ENCODE measurements at regions not wholly inside any gene's neighbourhood (a gene's known extent, or its start where the extent isn't known, plus 50 kb on each side); places are given as distances from the start of the nearest gene placed in this dataset.

GRCh38 chr17:72069586-72070202 is 51.1 kb upstream of the SOX9 start:
- H3K9ac ChIP-seq (replicated peaks in 1 of 4; ENCODE audit: extremely low read depth in 1 of 4, low read depth in 3 of 4, low read length in 3 of 4) = no peak overlapping the region
- DNase-seq (ENCODE audit: low read depth in 1 of 2, low spot score in 2 of 2) (no peak), FAIRE-seq (no peak)
- H3K18ac ChIP-seq (ENCODE audit: extremely low read depth, low read length) = no peak overlapping the region
- no peaks in the 10 kb centered on the region for H4K20me1 ChIP-seq (replicated peaks in 1 of 2; ENCODE audit: control insufficient read depth in 1 of 2, insufficient read depth in 2 of 2, low read length in 2 of 2)
- H3K36me3 ChIP-seq (ENCODE audit: control insufficient read depth in 2 of 4, insufficient read depth in 4 of 4, low read length in 3 of 4) = no peaks in the 10 kb centered on the region
- H3K27me3 ChIP-seq (replicated peaks in 1 of 4; ENCODE audit: control insufficient read depth in 3 of 4, extremely low read depth in 1 of 4, insufficient read depth in 3 of 4, low read length in 3 of 4) = no peaks in the 10 kb centered on the region
- H3K9me3 ChIP-seq (ENCODE audit: insufficient read depth in 2 of 2, low read depth in 1 of 2, low read length in 1 of 2) = no peaks in the 10 kb centered on the region
- no peak overlapping the region for H2BK12ac ChIP-seq (ENCODE audit: low read depth, low read length)
- TF ChIP-seq MAX (IDR thresholded peaks at IDR 0.05) = no peak
- TF ChIP-seq JUND (IDR thresholded peaks at IDR 0.05; ENCODE audit: low read length) = no peak
- no peak for TF ChIP-seq GABPA (IDR thresholded peaks at IDR 0.05; ENCODE audit: borderline replicate concordance, insufficient read depth, low read length)
- no peak for TF ChIP-seq ATF3 (IDR thresholded peaks at IDR 0.05; ENCODE audit: insufficient read depth, low read depth, low read length)
- TF ChIP-seq KDM5A (IDR thresholded peaks at IDR 0.05; ENCODE audit: low read length) = no peak
- no peak for TF ChIP-seq FOSL1 (IDR thresholded peaks at IDR 0.05; ENCODE audit: insufficient read depth, low read depth, low read length)
- no peak overlapping the region for H4K5ac ChIP-seq (ENCODE audit: insufficient read length, low read depth, low read length)
- no peak overlapping the region for H4K91ac ChIP-seq (replicated peaks; ENCODE audit: insufficient read length, low read length)
- no peak overlapping the region for H2BK20ac ChIP-seq (ENCODE audit: low read length)
- no peak overlapping the region for H2AK5ac ChIP-seq (ENCODE audit: low read depth, low read length)
- H3K4me1 ChIP-seq (replicated peaks in 1 of 4; ENCODE audit: control insufficient read depth in 3 of 4, insufficient read depth in 4 of 4, low read length in 3 of 4) = no peaks in the 10 kb centered on the region
- ChIA-PET CTCF (ENCODE audit: partially characterized antibody) (interaction anchor here (0.7 kb wide), 1 partner anchor 821 kb away, joined by 3 read pairs; no protein-coding TSS in a partner anchor), POLR2A (ENCODE audit: partially characterized antibody) (no interaction called here)
- no peak overlapping the region for H2BK120ac ChIP-seq (replicated peaks; ENCODE audit: low read depth, low read length)
- H3K27ac ChIP-seq (ENCODE audit: low read depth, low read length) = no peak overlapping the region
- H3K4me3 ChIP-seq (ENCODE audit: extremely low read depth in 1 of 4, insufficient read depth in 2 of 4, low read depth in 3 of 4, low read length in 4 of 4) = no peak overlapping the region
- no peaks in the 10 kb centered on the region for H3K23me2 ChIP-seq (ENCODE audit: low read depth, low read length)
- no peak overlapping the region for H3K56ac ChIP-seq (replicated peaks; ENCODE audit: insufficient read length, low read depth, low read length)
- no peak overlapping the region for H2BK5ac ChIP-seq (ENCODE audit: low read depth, low read length)
- H3K14ac ChIP-seq (ENCODE audit: insufficient read length) = no peak overlapping the region
- no peak overlapping the region for H3K4ac ChIP-seq (replicated peaks; ENCODE audit: insufficient read length, low read depth, low read length)
- H3K23ac ChIP-seq (ENCODE audit: insufficient read length) = no peak overlapping the region
- H4K8ac ChIP-seq (ENCODE audit: extremely low read depth, insufficient read depth, low read length) = no peak overlapping the region
- H2AFZ ChIP-seq (ENCODE audit: low read length) = no peak overlapping the region
- H3K79me1 ChIP-seq (ENCODE audit: low read depth, low read length) = no peaks in the 10 kb centered on the region
- WGBS, 2 experiments (ENCODE audit: extremely low coverage in 1 of 2, insufficient coverage in 1 of 2, insufficient read length in 1 of 2, insufficient replicate concordance in 2 of 2, low coverage in 1 of 2, low lambda C conversion rate in 2 of 2, missing lambda C conversion rate in 1 of 2) = 100% methylated on average over 2 of the region's 2 CpGs; no CpG with 5 or more reads in 1 of the 2 experiments
- no peak overlapping the region for H3K4me2 ChIP-seq (ENCODE audit: insufficient read depth in 1 of 2, low read depth in 2 of 2, low read length in 2 of 2)
- no peak overlapping the region for H2BK15ac ChIP-seq (ENCODE audit: low read length)
- no peaks in the 10 kb centered on the region for H3K79me2 ChIP-seq (ENCODE audit: control insufficient read depth in 1 of 2, insufficient read depth in 2 of 2, low read length in 2 of 2)
